ENCODE measurements at regions not wholly inside any gene's neighbourhood (a gene's known extent, or its start where the extent isn't known, plus 50 kb on each side); places are given as distances from the start of the nearest gene placed in this dataset.
A peak's percentile ranks its signal among the peaks of the same experiment; 100 is the strongest.

DNA sequence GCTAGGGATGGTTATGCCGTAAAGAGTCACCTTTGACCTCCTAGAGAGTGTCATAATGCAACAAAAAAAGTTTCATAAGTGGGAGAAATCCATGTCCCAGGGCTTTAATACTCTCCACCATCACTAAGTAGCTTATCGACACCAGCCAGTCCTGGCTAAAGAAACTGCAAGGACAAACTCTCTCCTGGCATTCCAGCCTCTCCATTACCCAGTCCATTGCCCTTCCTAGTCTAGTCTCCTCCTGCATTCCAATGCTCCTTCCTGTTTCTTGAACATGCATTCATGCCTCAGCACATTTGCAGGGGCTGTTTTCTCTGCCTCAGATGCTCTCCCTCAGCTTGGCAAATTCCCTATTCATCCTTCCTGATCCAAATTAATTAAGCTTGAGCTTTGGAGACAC is 364.1 kb downstream of the BRINP1 start:
- H3K27ac ChIP-seq (ENCODE audit: low read depth, low read length): peak overlapping the region; percentile 36
- H3K9ac ChIP-seq (ENCODE audit: low read depth in 1 of 3, low read length in 3 of 3): no peak overlapping the region
- no peaks in the 10 kb centered on the region for H3K27me3 ChIP-seq (ENCODE audit: control insufficient read depth in 3 of 3, insufficient read depth in 3 of 3, low read length in 3 of 3)
- H3K4me1 ChIP-seq (ENCODE audit: control insufficient read depth in 3 of 3, insufficient read depth in 3 of 3, low read length in 3 of 3): peaks cover 14 to 17% (median 16%) of the 10 kb centered on the region in 3 donors
- no peaks in the 10 kb centered on the region for H3K9me3 ChIP-seq (ENCODE audit: control insufficient read depth in 3 of 3, low read length in 3 of 3)
- no peak overlapping the region for H3K4me3 ChIP-seq (ENCODE audit: low read length in 3 of 3)
- no peaks in the 10 kb centered on the region for H3K36me3 ChIP-seq (ENCODE audit: control insufficient read depth in 3 of 3, insufficient read depth in 3 of 3, low read length in 3 of 3)

DNA sequence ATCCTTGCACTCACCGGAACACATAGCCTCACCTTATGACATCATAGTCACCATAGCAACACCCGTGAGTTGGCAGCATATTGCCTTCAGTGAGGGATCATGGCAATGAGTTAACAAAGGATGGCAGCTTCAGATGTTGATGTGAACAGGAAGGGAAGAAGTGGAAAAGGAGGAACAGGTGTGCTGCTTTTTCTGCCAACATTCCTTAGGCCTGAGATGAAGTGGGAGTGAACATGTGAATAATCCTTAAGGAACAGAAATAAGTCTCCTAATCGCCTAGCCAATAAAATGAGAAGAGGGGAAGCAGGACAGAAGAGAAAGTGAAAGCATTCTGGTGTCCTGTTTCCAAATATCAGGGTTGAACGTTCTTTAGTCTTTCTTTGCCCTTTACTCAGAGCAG is 360.0 kb downstream of the BRINP1 start:
- H3K27me3 ChIP-seq (ENCODE audit: control insufficient read depth in 3 of 3, insufficient read depth in 3 of 3, low read length in 3 of 3): no peaks in the 10 kb centered on the region
- no peak overlapping the region for H3K9ac ChIP-seq (ENCODE audit: low read depth in 1 of 3, low read length in 3 of 3)
- H3K4me3 ChIP-seq (ENCODE audit: low read length in 3 of 3): peak overlapping the region; percentile 24 to 49 (median 38)
- H3K36me3 ChIP-seq (ENCODE audit: control insufficient read depth in 3 of 3, insufficient read depth in 3 of 3, low read length in 3 of 3): no peaks in the 10 kb centered on the region
- H3K4me1 ChIP-seq (ENCODE audit: control insufficient read depth in 3 of 3, insufficient read depth in 3 of 3, low read length in 3 of 3): peaks cover 6 to 9% (median 7%) of the 10 kb centered on the region in 3 donors
- H3K9me3 ChIP-seq (ENCODE audit: control insufficient read depth in 3 of 3, low read length in 3 of 3): no peaks in the 10 kb centered on the region
- no peak overlapping the region for H3K27ac ChIP-seq (ENCODE audit: low read depth, low read length)

DNA sequence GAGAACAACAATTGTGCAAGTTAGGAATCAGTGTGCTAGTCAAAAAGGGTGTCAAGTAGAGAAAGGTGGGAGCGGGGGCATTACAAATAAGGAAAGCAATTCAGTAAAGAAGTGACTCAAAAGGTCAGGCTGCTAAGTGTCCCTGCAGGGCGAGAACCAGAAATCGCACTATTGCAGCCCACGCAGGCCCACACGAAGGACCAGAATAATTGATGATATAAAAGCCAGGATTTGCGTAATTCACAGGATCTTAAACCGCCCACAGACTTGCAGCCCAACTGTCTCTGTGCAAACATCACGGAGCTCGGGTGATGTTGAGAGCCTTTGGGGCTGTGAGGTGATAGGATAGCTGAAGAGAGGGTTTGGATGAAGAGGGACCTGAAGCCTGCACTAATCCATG is 349.0 kb downstream of the BRINP1 start:
- Histone ChIP-seq H3K27ac (ENCODE audit: low read depth, low read length) (no peak overlapping the region), H3K4me1 (ENCODE audit: control insufficient read depth in 3 of 3, insufficient read depth in 3 of 3, low read length in 3 of 3) (peaks cover 0 to 13% (median 3%) of the 10 kb centered on the region in 3 donors), H3K27me3 (ENCODE audit: control insufficient read depth in 3 of 3, insufficient read depth in 3 of 3, low read length in 3 of 3) (no peaks in the 10 kb centered on the region)

DNA sequence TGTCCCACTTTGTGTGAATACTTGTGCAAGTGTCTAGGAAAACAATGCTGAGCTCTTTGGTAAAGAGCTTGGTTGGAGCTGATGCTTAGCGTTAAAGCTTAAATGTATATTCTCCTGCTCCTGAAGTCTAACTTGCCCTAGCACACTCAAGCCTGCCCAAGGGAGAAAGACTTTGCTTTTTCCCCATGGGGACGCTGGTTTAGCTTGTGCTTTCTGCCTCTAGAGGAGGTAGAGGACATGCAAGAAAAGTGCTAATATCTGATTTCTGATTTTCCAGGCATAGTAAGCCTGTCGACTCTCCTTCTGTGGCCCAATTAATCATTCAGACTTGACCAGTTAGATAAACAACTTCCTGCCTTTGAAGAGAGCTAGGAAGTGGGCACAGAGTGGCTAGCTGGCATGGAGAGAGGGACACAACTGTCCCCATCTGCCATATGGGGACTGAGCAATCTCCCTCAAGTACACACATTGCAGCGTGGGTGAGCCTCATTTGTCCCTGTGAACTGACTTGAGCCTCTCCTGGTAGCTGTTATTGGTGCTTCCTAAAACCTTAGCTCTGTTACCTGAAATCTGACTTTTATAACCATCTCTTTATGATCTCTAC is 348.4 kb downstream of the BRINP1 start:
- Histone ChIP-seq H3K9ac (ENCODE audit: low read depth in 1 of 3, low read length in 3 of 3) (no peak overlapping the region), H3K9me3 (ENCODE audit: control insufficient read depth in 3 of 3, low read length in 3 of 3) (no peaks in the 10 kb centered on the region), H3K4me3 (ENCODE audit: low read length in 3 of 3) (no peak overlapping the region), H3K27ac (ENCODE audit: low read depth, low read length) (no peak overlapping the region), H3K4me1 (ENCODE audit: control insufficient read depth in 3 of 3, insufficient read depth in 3 of 3, low read length in 3 of 3) (peaks cover 4 to 14% (median 7%) of the 10 kb centered on the region in 3 donors), H3K27me3 (ENCODE audit: control insufficient read depth in 3 of 3, insufficient read depth in 3 of 3, low read length in 3 of 3) (no peaks in the 10 kb centered on the region), H3K36me3 (ENCODE audit: control insufficient read depth in 3 of 3, insufficient read depth in 3 of 3, low read length in 3 of 3) (no peaks in the 10 kb centered on the region)

More for the DNA sequence above, 349.0 kb downstream of the BRINP1 start:
- no peaks in the 10 kb centered on the region for H3K36me3 ChIP-seq (ENCODE audit: control insufficient read depth in 3 of 3, insufficient read depth in 3 of 3, low read length in 3 of 3)
- H3K9ac ChIP-seq (ENCODE audit: low read depth in 1 of 3, low read length in 3 of 3): no peak overlapping the region
- H3K4me3 ChIP-seq (ENCODE audit: low read length in 3 of 3): no peak overlapping the region
- H3K9me3 ChIP-seq (ENCODE audit: control insufficient read depth in 3 of 3, low read length in 3 of 3): no peaks in the 10 kb centered on the region

DNA sequence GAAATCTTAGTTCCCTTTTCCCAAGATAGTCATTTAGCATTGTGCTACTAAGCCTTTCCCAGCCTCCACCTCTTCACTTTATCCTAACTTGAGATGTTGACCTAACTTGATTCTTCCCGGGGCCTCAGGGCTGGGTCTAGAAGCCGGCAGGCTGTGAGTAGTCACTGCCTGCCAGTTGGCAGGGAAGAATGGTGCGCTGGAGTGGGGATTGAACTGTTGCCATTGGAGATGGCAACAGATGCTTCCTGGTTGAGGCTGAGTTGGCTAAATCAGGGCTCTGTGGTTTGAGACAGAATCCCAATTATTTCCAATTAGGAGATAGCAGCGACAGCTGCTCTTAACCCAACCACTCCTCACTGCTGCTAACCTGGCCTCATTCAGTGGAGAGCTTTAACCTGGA is 343.1 kb downstream of the BRINP1 start:
- H3K36me3 ChIP-seq (ENCODE audit: control insufficient read depth in 3 of 3, insufficient read depth in 3 of 3, low read length in 3 of 3): no peaks in the 10 kb centered on the region
- peaks cover 19 to 26% (median 22%) of the 10 kb centered on the region in 3 donors for H3K4me1 ChIP-seq (ENCODE audit: control insufficient read depth in 3 of 3, insufficient read depth in 3 of 3, low read length in 3 of 3)
- H3K9me3 ChIP-seq (ENCODE audit: control insufficient read depth in 3 of 3, low read length in 3 of 3): no peaks in the 10 kb centered on the region
- H3K27me3 ChIP-seq (ENCODE audit: control insufficient read depth in 3 of 3, insufficient read depth in 3 of 3, low read length in 3 of 3): no peaks in the 10 kb centered on the region
- H3K27ac ChIP-seq (ENCODE audit: low read depth, low read length): peak overlapping the region; percentile 81
- no peak overlapping the region for H3K9ac ChIP-seq (ENCODE audit: low read depth in 1 of 3, low read length in 3 of 3)
- H3K4me3 ChIP-seq (ENCODE audit: low read length in 3 of 3): no peak overlapping the region

DNA sequence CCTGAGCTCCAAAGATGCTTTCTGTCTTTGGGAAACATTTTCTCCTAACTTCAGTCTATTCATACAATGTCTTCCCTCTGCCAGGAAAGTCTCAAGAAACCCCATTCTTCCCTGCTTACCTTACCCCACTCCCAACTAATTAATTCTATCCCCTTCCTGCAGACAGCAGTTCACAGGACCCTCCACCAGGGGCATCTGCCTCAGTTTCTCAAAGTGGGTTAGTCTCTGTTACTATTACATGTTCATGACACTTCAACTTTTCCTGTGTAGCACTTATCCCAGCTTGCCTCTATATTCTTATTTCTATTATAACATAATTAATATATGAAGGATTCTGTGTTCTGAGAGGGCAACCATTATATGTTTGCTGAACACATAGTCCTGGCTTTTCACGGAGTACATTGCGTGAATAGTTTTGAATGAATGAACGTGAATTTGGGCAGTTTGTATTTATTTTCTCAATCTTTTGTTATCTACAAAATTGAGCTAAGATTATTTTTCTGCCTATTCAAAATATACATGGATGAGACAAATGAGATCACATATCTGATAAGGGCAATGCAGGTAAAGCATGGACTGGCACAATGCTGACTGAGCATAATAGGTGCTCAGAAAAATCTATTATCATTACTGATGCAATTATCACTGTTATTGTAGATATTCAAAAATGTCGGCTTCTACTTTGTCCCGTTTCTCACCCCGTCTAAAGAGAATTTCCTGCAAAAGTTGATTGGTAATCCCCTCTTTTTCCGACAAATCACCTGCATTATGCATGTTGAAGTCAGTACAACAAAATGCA is 341.1 kb downstream of the BRINP1 start:
- Histone ChIP-seq H3K4me1 (ENCODE audit: control insufficient read depth in 3 of 3, insufficient read depth in 3 of 3, low read length in 3 of 3) (peaks cover 18 to 24% (median 22%) of the 10 kb centered on the region in 3 donors), H3K4me3 (ENCODE audit: low read length in 3 of 3) (no peak overlapping the region), H3K9me3 (ENCODE audit: control insufficient read depth in 3 of 3, low read length in 3 of 3) (no peaks in the 10 kb centered on the region), H3K27ac (ENCODE audit: low read depth, low read length) (peak overlapping the region; percentile 81), H3K36me3 (ENCODE audit: control insufficient read depth in 3 of 3, insufficient read depth in 3 of 3, low read length in 3 of 3) (no peaks in the 10 kb centered on the region), H3K9ac (ENCODE audit: low read depth in 1 of 3, low read length in 3 of 3) (no peak overlapping the region), H3K27me3 (ENCODE audit: control insufficient read depth in 3 of 3, insufficient read depth in 3 of 3, low read length in 3 of 3) (no peaks in the 10 kb centered on the region)

DNA sequence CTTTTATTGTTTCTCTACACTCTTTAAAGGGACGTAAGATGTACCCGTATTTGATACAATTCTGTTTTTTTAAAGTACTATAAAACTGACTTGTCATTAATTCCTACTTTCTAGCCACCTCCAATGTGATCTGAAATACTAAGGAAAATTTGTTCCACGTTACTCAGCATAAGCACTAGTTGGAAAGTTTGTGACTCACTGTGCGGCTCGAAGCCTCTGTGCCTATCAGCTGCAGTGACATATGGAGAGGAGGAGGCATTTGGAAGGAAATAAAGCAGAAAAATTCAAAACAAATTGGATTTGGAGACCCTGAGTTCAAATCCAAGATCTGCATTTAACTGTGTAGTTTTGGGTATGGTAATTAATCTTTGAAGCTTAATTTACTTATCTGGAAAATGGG is 339.3 kb downstream of the BRINP1 start:
- Histone ChIP-seq H3K27me3 (ENCODE audit: control insufficient read depth in 3 of 3, insufficient read depth in 3 of 3, low read length in 3 of 3) (no peaks in the 10 kb centered on the region), H3K4me3 (ENCODE audit: low read length in 3 of 3) (no peak overlapping the region), H3K4me1 (ENCODE audit: control insufficient read depth in 3 of 3, insufficient read depth in 3 of 3, low read length in 3 of 3) (peaks cover 18 to 22% (median 19%) of the 10 kb centered on the region in 3 donors), H3K36me3 (ENCODE audit: control insufficient read depth in 3 of 3, insufficient read depth in 3 of 3, low read length in 3 of 3) (no peaks in the 10 kb centered on the region), H3K9me3 (ENCODE audit: control insufficient read depth in 3 of 3, low read length in 3 of 3) (no peaks in the 10 kb centered on the region), H3K9ac (ENCODE audit: low read depth in 1 of 3, low read length in 3 of 3) (no peak overlapping the region), H3K27ac (ENCODE audit: low read depth, low read length) (no peak overlapping the region)

DNA sequence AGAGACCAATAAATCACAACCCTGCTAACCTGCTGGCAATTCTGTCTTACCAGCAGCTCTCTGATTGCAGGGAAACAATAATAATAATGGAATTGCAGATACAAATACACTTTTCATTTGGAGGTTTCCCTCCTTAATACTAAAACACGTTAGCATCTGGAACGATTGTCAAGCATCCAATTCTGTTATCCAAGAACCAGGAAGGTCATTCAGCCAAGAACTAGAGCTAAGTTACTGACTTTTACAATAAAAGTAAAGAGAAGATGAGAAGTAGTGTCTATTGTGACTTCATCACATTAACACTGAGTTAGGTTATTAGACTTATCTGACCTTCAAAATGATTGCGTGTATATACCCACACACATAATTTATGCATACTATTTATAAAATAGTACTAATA is 335.6 kb downstream of the BRINP1 start:
- H3K36me3 ChIP-seq (ENCODE audit: control insufficient read depth in 3 of 3, insufficient read depth in 3 of 3, low read length in 3 of 3): no peaks in the 10 kb centered on the region
- no peak overlapping the region for H3K27ac ChIP-seq (ENCODE audit: low read depth, low read length)
- no peaks in the 10 kb centered on the region for H3K9me3 ChIP-seq (ENCODE audit: control insufficient read depth in 3 of 3, low read length in 3 of 3)
- no peaks in the 10 kb centered on the region for H3K4me1 ChIP-seq (ENCODE audit: control insufficient read depth in 3 of 3, insufficient read depth in 3 of 3, low read length in 3 of 3)
- no peaks in the 10 kb centered on the region for H3K27me3 ChIP-seq (ENCODE audit: control insufficient read depth in 3 of 3, insufficient read depth in 3 of 3, low read length in 3 of 3)
- no peak overlapping the region for H3K9ac ChIP-seq (ENCODE audit: low read depth in 1 of 3, low read length in 3 of 3)
- no peak overlapping the region for H3K4me3 ChIP-seq (ENCODE audit: low read length in 3 of 3)

DNA sequence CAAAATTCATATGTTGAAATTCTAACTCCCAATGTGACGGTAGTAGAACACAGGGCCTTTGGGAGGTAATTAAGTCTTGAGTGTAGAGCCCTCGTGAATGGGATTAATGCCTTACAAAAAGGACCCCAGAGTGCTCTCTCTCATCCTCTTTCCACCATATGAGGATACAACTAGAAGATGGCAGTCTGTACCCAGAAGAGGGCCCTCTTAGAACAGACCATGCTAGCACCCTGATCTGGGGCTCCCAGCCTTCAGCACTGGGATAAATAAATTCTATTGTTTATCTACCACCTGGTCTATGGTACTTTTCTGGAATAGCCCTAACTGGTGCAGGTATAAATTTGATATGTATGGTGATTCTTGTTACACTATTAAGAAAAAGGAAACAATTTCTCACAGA is 332.3 kb downstream of the BRINP1 start:
- Histone ChIP-seq H3K27ac (ENCODE audit: low read depth, low read length) (no peak overlapping the region), H3K4me1 (ENCODE audit: control insufficient read depth in 3 of 3, insufficient read depth in 3 of 3, low read length in 3 of 3) (no peaks in the 10 kb centered on the region), H3K9ac (ENCODE audit: low read depth in 1 of 3, low read length in 3 of 3) (no peak overlapping the region)

DNA sequence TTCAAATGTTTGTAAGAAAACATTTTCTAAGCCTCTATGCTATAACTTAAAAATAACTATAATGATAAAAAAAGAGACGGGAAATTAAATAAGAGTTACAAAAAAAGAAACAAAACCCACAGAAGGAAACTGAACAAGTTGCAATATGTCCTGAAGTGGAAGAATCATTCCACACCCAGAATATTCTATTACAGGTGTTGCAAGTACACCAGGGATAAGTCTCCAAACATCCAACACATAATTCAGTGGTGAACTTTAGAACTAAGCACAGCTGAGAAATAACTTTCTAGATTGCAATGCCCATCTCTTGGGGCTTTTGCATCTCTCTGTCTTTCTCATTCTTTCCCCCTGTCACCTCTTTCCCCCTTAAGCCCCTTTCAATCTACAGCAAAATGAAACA is 325.2 kb downstream of the BRINP1 start:
- no peaks in the 10 kb centered on the region for H3K9me3 ChIP-seq (ENCODE audit: control insufficient read depth in 3 of 3, low read length in 3 of 3)
- H3K27ac ChIP-seq (ENCODE audit: low read depth, low read length): no peak overlapping the region
- no peaks in the 10 kb centered on the region for H3K36me3 ChIP-seq (ENCODE audit: control insufficient read depth in 3 of 3, insufficient read depth in 3 of 3, low read length in 3 of 3)
- peaks cover 5 to 6% (median 6%) of the 10 kb centered on the region in 3 donors for H3K4me1 ChIP-seq (ENCODE audit: control insufficient read depth in 3 of 3, insufficient read depth in 3 of 3, low read length in 3 of 3)
- no peak overlapping the region for H3K9ac ChIP-seq (ENCODE audit: low read depth in 1 of 3, low read length in 3 of 3)
- no peaks in the 10 kb centered on the region for H3K27me3 ChIP-seq (ENCODE audit: control insufficient read depth in 3 of 3, insufficient read depth in 3 of 3, low read length in 3 of 3)
- no peak overlapping the region for H3K4me3 ChIP-seq (ENCODE audit: low read length in 3 of 3)

More for the DNA sequence above, 332.3 kb downstream of the BRINP1 start:
- H3K9me3 ChIP-seq (ENCODE audit: control insufficient read depth in 3 of 3, low read length in 3 of 3): no peaks in the 10 kb centered on the region
- H3K36me3 ChIP-seq (ENCODE audit: control insufficient read depth in 3 of 3, insufficient read depth in 3 of 3, low read length in 3 of 3): no peaks in the 10 kb centered on the region
- no peak overlapping the region for H3K4me3 ChIP-seq (ENCODE audit: low read length in 3 of 3)
- no peaks in the 10 kb centered on the region for H3K27me3 ChIP-seq (ENCODE audit: control insufficient read depth in 3 of 3, insufficient read depth in 3 of 3, low read length in 3 of 3)
